ENCODE measurements at regions not wholly inside any gene's neighbourhood (a gene's known extent, or its start where the extent isn't known, plus 50 kb on each side); places are given as distances from the start of the nearest gene placed in this dataset.

DNA sequence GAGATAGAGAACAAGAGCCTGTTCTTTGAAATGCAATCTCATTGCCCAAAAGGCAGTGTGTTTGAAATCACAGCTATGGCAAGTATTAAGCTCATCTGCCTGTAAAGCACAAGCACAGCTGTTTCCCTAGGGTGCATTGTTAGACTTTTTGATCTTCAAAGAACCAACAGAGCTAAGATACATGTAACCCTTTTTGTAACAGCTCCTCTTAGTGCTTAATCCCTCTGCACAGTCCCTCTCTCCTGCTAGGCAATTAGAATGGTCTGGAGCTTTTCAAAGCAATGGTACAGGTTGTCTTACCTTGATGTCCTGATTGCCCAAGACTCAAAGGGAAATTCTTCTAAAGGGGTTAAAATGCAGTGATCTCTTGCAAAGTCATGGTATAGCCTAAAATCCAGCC lies 249.6 kb upstream of the CHRM2 start:
- TF ChIP-seq, protein P1, sequence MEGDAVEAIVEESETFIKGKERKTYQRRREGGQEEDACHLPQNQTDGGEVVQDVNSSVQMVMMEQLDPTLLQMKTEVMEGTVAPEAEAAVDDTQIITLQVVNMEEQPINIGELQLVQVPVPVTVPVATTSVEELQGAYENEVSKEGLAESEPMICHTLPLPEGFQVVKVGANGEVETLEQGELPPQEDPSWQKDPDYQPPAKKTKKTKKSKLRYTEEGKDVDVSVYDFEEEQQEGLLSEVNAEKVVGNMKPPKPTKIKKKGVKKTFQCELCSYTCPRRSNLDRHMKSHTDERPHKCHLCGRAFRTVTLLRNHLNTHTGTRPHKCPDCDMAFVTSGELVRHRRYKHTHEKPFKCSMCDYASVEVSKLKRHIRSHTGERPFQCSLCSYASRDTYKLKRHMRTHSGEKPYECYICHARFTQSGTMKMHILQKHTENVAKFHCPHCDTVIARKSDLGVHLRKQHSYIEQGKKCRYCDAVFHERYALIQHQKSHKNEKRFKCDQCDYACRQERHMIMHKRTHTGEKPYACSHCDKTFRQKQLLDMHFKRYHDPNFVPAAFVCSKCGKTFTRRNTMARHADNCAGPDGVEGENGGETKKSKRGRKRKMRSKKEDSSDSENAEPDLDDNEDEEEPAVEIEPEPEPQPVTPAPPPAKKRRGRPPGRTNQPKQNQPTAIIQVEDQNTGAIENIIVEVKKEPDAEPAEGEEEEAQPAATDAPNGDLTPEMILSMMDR (IDR thresholded peaks at IDR 0.05 in 4 of 5, conservative IDR thresholded peaks at IDR 0.05 in 1 of 5): no peak
- TF ChIP-seq POLR2A (IDR thresholded peaks at IDR 0.05): no peak

All from gastrocnemius medialis (tissue), 4 donors.